HG03095 (cell line): ENCODE measurements at regions not wholly inside any gene's neighbourhood (a gene's known extent, or its start where the extent isn't known, plus 50 kb on each side); places are given as distances from the start of the nearest gene placed in this dataset.
"Not testable (repeated sequence)": the region's sequence is repeated elsewhere in the genome, so short reads cannot be mapped to it uniquely, and the experiment has no call there.

Experiments used
- ATAC-seq: cut with Tn5 transposase; IDR thresholded peaks from one replicate; pipeline ENCODE4 v1.9.1; 2021; ENCODE audit warnings: moderate library complexity; ENCODE audit not compliant: unreplicated experiment

GRCh38 chr4:117893207-117893606, 141.1 kb upstream of the NDST3 start:
- ATAC-seq: no peak

- ATAC-seq: no peak
Observed at GRCh38 chr4:117898496-117898895, 135.8 kb upstream of the NDST3 start.

DNA sequence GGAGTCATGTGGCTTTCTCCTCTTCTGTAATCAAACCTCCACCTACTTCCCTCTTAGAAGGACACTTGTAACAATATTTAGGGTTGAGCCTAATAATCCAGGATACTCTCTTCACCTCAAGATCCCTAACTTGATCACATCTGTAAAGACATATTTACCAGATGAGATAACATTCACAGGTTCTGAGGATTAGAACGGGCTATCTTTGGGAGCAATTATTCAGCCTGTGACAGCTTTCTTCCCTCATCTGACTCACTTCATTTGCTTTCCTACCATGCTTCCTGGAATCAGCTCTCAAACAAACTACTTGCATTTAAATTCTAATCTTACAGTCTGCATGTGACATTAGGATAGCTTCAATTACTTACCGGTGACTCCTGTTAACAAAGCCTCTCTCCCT, 133.5 kb upstream of the NDST3 start:
- no peak for ATAC-seq

DNA sequence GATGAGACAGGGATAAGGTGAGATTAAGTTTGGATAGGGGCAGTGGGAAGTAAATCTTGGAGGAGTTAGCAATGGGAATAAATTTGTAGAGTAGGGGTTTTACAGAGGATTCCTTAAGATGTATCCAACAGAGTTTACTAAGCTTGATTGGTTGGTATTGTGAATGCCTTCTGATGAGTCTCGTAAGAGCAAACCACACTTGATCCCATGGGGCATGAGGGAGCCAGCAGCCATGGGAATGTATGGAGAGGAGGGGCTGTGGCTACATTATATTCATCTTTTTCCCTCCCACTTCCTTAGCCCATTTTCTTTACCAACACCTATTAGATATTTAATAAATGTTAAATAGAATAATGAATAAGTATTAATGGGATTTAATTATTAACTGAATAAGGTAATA, 126.6 kb upstream of the NDST3 start:
- ATAC-seq: no peak

DNA sequence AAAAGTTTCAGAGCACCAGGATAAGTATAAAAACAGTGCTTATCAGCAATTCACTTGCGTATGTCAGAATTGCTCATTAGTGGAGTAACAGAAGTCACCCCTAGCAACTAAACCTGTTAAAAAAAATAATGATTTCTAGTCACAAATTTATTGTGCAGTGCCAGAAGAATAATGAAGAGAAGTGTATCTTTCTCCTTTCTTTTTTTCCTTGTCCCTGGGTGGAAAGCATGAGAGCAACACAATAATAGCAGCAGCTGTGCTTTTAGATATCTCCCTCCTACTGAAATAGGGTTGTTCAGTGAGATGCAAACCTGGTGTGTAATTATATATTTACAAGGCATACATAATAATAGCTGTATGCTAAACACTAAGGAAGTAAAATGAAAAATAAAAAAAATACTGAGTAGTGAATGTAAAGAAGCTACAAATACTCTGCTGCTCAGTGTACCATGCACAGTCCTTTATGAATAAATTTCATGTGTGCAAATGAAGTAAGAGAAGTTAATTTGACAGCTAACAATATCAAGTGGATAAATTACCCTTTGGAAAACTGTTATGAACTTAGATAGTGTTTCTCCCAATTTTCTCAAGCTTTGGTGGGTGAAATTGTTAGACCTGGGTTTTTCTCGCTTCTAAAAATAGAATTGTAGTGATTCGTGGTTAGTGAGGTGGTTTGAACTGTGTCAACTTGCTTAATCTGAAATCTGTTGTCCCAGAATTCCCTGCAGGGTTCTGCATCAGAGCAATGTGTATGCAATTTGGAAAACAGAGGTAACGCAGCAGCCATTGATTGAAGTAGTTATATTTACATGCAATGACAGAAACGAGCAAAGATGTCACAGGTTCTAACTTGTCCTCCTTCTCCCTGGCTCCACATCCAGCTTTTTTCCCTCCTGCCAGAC, 125.7 kb upstream of the NDST3 start:
- no peak for ATAC-seq

DNA sequence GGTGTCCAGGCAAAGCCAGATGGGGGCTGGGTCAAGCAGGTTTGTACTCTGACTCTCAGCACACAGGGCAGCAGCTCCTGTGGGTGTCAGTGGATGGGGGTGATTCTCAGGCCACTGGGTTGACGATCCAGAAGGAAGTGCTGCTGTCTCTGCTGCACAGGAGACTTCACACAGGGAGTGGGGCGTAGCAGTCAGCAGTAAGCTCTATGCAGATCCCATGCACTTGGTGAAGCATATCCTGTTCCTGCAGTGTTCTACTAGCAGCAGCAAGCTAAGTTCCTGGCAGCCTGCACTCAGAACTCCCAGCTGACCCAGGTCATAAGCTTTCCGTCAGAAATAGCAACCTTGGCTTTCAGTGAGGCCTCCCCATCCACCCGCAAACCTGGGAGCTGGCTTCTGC, 117.6 kb upstream of the NDST3 start:
- ATAC-seq: no peak

GRCh38 chr4:117922311-117922710, 112.0 kb upstream of the NDST3 start:
- ATAC-seq: not testable (repeated sequence)

- not testable (repeated sequence) for ATAC-seq
Observed at GRCh38 chr4:117927823-117928222, 106.5 kb upstream of the NDST3 start.

- ATAC-seq: no peak
Observed at GRCh38 chr4:117941611-117942010, 92.7 kb upstream of the NDST3 start.

DNA sequence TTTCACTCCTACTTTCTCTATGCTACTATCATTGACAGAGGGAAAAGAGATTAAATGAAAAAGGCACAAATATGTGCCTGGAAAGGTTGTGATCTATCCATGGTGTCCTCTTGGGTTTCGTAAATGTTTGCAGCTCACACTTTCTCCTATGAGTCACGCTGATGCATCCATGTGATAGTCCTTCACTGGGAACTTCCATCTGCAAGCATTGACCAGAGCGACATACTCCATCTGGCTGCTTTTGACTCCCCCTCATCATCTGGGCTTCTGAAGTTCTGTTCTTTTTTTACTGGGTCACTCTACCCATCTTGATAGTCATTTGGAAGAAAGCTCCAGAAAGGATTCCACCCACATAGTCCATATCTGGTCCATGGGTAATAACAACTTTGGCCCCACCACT, 84.7 kb upstream of the NDST3 start:
- ATAC-seq: no peak

DNA sequence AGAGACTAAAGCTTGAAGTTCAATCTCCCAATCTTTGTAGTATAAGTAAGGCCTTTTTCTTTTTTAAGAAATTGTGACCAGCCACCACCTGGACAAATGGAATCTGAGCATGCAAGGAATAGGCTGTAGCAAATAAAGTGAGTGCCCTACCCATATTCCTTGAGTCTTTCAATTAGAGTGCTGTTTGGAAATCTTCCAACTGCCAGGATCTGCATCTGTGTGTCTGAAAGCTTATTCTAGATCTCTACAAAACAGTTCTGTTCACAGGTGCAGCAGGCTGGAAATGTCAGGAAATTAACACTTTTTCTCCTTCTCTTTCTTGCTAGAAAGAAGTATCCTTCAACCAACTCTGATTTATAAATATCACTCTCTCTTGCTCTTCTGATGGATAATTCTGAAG, 76.7 kb upstream of the NDST3 start:
- ATAC-seq: no peak

- ATAC-seq: no peak
Observed at GRCh38 chr4:117965622-117966021, 68.7 kb upstream of the NDST3 start.

GRCh38 chr4:117968606-117969005, 65.7 kb upstream of the NDST3 start:
- no peak for ATAC-seq

DNA sequence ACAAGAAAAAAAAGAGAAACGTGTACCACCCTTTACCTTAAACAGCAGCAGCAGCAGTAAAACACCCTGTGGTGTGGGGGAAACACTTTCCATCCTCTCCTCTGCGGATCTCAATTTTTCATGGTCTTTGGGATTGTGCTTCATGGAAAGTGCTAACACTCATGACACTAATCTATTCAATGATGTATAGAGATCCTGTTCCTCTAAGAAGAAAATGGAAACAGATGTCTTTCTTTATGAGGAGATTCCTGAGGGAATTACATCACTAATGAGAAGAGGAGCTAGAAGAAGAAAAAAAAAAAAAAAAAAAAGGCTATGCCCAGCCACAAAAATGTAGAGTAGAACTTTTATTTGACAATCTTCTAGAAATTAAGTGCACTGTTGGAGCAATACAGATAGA, 62.9 kb upstream of the NDST3 start:
- ATAC-seq: no peak

GRCh38 chr4:117983541-117984365, 50.5 kb upstream of the NDST3 start:
- ATAC-seq: no peak

- no peak for ATAC-seq
Observed at GRCh38 chr4:117984366-117984680, 50.0 kb upstream of the NDST3 start.
